A172 (cell line): ENCODE measurements at regions not wholly inside any gene's neighbourhood (a gene's known extent, or its start where the extent isn't known, plus 50 kb on each side); places are given as distances from the start of the nearest gene placed in this dataset.

ENCODE experiments used
- DNase-seq: peaks from one replicate; pipeline ENCODE4 v3.0.0-alpha.2; 2015; ENCODE audit warnings: low spot score

GRCh38 chr1:86296305-86297205, 99.6 kb downstream of the ODF2L start:
- DNase-seq, result no peak

GRCh38 chr1:86289746-86290145, 106.4 kb downstream of the ODF2L start:
- no peak for DNase-seq

GRCh38 chr1:86289161-86289560, 107.0 kb downstream of the ODF2L start:
- DNase-seq, result no peak

GRCh38 chr1:86288586-86289147, 107.5 kb downstream of the ODF2L start:
- no peak for DNase-seq

GRCh38 chr1:86285796-86286195, 110.3 kb downstream of the ODF2L start:
- DNase-seq, result no peak

- no peak for DNase-seq
Observed at GRCh38 chr1:86282611-86283010, 113.5 kb downstream of the ODF2L start.

GRCh38 chr1:86277936-86278335, 118.2 kb downstream of the ODF2L start:
- DNase-seq, result no peak

- DNase-seq, result no peak
Observed at GRCh38 chr1:86273066-86273465, 116.5 kb upstream of the COL24A1 start.

- DNase-seq, result no peak
Observed at GRCh38 chr1:86272083-86272482, 115.5 kb upstream of the COL24A1 start.

- no peak for DNase-seq
Observed at GRCh38 chr1:86271046-86271445, 114.5 kb upstream of the COL24A1 start.

- no peak for DNase-seq
Observed at GRCh38 chr1:86263101-86263500, 106.5 kb upstream of the COL24A1 start.

- DNase-seq, result no peak
Observed at GRCh38 chr1:86260476-86260875, 103.9 kb upstream of the COL24A1 start.

- peak; percentile 3 for DNase-seq
Observed at GRCh38 chr1:86259390-86259789, 102.8 kb upstream of the COL24A1 start.

- no peak for DNase-seq
Observed at GRCh38 chr1:86258101-86258500, 101.5 kb upstream of the COL24A1 start.

- DNase-seq, result no peak
Observed at GRCh38 chr1:86247597-86248279, 91.2 kb upstream of the COL24A1 start.

GRCh38 chr1:86245566-86246190, 89.1 kb upstream of the COL24A1 start:
- DNase-seq, result no peak

- no peak for DNase-seq
Observed at GRCh38 chr1:86239894-86240293, 83.3 kb upstream of the COL24A1 start.

GRCh38 chr1:86239490-86239889, 82.9 kb upstream of the COL24A1 start:
- no peak for DNase-seq

GRCh38 chr1:86238226-86238625, 81.7 kb upstream of the COL24A1 start:
- no peak for DNase-seq

GRCh38 chr1:86235852-86236251, 79.3 kb upstream of the COL24A1 start:
- no peak for DNase-seq

GRCh38 chr1:86233403-86233802, 76.8 kb upstream of the COL24A1 start:
- no peak for DNase-seq

- DNase-seq, result no peak
Observed at GRCh38 chr1:86231076-86231475, 74.5 kb upstream of the COL24A1 start.
